ENCODE measurements at regions not wholly inside any gene's neighbourhood (a gene's known extent, or its start where the extent isn't known, plus 50 kb on each side); places are given as distances from the start of the nearest gene placed in this dataset.

DNA sequence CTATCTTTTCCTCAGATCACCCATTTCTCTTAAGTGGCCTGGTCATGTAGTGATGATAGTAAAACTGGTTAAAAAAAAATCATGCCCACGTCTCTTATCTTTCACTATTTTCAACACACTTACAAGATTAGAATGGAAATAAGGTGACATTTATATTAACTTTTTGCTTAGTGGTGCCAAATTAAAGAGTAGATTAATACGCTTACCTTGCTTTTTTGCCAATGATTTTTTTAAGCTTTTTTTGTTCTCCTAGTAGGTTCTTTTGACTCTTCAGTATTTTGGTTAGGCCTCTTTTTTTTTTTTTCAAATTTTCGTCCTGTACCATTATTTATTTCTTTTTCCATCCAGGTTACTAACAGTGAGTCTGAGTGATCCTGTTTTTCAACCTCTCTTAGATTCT is 147.9 kb downstream of the PTCSC3 start:
- DNase-seq (ENCODE audit: low spot score): no peak

GRCh38 chr14:36028218-36028617 is 148.3 kb downstream of the PTCSC3 start:
- DNase-seq (ENCODE audit: low spot score): no peak

- DNase-seq (ENCODE audit: low spot score): no peak
Measured at GRCh38 chr14:36027354-36027753, 149.2 kb downstream of the PTCSC3 start.

- DNase-seq (ENCODE audit: low spot score): no peak
Measured at GRCh38 chr14:36022765-36023410, 153.6 kb downstream of the PTCSC3 start.

GRCh38 chr14:36021591-36022320 is 154.8 kb downstream of the PTCSC3 start:
- DNase-seq (ENCODE audit: low spot score): no peak

- DNase-seq (ENCODE audit: low spot score): no peak
Measured at GRCh38 chr14:36021030-36021422, 155.5 kb downstream of the PTCSC3 start.

GRCh38 chr14:36020120-36021029 is 156.1 kb downstream of the PTCSC3 start:
- no peak for DNase-seq (ENCODE audit: low spot score)

GRCh38 chr14:36019126-36019525 is 157.4 kb downstream of the PTCSC3 start:
- no peak for DNase-seq (ENCODE audit: low spot score)

DNA sequence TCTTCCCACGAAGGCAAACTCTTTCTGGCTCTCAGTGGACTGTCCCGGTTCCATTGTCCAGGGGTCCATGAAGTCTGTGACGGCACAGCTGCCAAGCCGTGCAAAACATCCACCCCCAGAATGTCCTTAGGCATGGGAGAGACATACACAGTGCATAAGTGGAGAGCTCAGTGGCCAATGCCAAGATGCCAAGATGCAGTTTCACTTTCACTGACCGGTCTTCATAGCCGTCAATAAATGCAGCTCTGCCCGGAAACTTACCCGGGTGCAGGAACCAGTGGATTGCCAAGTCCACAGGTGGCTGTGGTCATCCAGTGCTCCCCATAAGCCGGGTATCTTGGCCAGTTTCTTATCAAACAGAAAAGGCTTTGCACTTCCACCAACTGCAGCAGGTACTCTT is 162.3 kb downstream of the PTCSC3 start:
- DNase-seq (ENCODE audit: low spot score): no peak

GRCh38 chr14:36013483-36013882 is 163.0 kb downstream of the PTCSC3 start:
- DNase-seq (ENCODE audit: low spot score): no peak

DNA sequence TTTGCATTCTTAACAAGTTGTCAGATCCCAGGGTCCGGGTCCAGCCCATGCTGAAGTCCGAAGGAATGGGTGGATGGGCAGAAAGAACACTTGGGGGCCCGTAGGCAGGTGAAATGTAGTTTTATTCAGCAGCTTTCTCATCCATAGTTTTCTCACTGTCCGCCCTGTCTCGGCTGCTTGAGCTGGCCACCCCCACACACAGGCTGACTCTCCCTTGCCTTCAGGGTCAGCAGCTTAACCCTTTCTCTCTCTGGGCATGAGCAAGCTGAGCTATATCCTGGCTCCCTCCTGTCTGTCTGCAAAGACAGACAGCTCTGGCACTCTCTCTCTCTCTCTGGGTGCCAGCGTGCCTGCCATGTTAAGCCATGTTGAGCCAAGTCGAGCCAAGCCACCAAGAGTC is 163.9 kb downstream of the PTCSC3 start:
- DNase-seq (ENCODE audit: low spot score): no peak

DNA sequence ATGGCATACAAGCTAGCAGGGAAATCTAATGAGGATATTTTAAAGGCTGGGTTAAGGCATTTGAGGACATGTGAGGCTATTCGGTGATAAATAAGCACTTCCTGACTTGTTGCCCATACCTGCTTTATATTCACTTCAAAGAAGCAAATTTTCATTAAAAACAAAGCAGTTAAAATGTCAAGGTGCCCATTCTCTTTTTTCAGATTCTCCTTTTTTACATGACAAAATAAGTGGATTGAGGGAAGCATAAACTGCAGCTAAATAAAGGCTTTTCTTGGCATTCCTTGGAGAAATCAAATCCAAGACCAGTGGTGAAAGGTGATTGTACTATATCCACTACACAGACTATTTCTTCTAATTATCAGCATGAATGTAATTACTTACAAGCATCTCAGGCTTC is 166.9 kb downstream of the PTCSC3 start:
- no peak for DNase-seq (ENCODE audit: low spot score)

- no peak for DNase-seq (ENCODE audit: low spot score)
Measured at GRCh38 chr14:36006623-36007022, 169.9 kb downstream of the PTCSC3 start.

GRCh38 chr14:36005670-36006069 is 170.9 kb downstream of the PTCSC3 start:
- DNase-seq (ENCODE audit: low spot score): no peak

GRCh38 chr14:36001936-36002335 is 174.6 kb downstream of the PTCSC3 start:
- DNase-seq (ENCODE audit: low spot score): no peak

GRCh38 chr14:35999294-35999693 is 173.2 kb downstream of the BRMS1L start:
- no peak for DNase-seq (ENCODE audit: low spot score)

DNA sequence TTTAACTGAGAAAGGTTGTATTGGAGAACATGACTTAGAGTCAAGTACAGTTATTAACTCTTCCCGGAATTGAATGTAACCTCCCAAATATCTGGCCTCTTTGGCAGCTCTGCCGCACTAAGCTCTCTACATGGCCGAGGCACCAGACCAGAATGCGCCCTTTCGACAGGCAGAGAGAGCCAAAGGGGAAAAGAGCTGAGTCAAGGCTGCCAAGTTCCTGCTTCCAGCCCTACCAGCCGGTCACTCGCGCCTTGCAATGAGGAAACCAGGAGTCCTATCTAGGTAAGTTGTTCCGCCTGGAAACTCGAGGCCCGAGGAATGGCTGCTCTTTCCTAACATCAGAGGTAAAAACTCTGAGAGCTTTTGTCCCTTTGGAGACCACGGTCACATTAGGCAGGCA is 172.2 kb downstream of the BRMS1L start:
- no peak for DNase-seq (ENCODE audit: low spot score)

- DNase-seq (ENCODE audit: low spot score): no peak
Measured at GRCh38 chr14:35993684-35993960, 167.5 kb downstream of the BRMS1L start.

- DNase-seq (ENCODE audit: low spot score): no peak
Measured at GRCh38 chr14:35992816-35993683, 166.9 kb downstream of the BRMS1L start.

- no peak for DNase-seq (ENCODE audit: low spot score)
Measured at GRCh38 chr14:35991356-35991755, 165.2 kb downstream of the BRMS1L start.

GRCh38 chr14:35989736-35990135 is 163.6 kb downstream of the BRMS1L start:
- DNase-seq (ENCODE audit: low spot score): no peak
